CD4-positive, alpha-beta T cell (primary cell): ENCODE measurements at regions not wholly inside any gene's neighbourhood (a gene's known extent, or its start where the extent isn't known, plus 50 kb on each side); places are given as distances from the start of the nearest gene placed in this dataset.

ENCODE experiments used
- ATAC-seq: fragments of 200-7000 bp; cut with Tn5 transposase; one replicate; pipeline ENCODE4 v1.10.0; 2022; ENCODE audit warnings: mild to moderate bottlenecking; ENCODE audit not compliant: poor library complexity
- CTCF ChIA-PET: fragments of 350-600 bp; sonication (Branson Sonifier 250); formaldehyde crosslinking; loops from one replicate; lab custom pipeline; 2021; ENCODE audit warnings: antibody characterized with exemption, inconsistent platforms; lab: Charles Lee
- POLR2A ChIA-PET: fragments of 350-600 bp; sonication (Branson Sonifier 250); formaldehyde crosslinking; loops from one replicate; lab custom pipeline; 2021; ENCODE audit warnings: antibody characterized with exemption, inconsistent platforms; lab: Charles Lee
- DNase-seq, 14 experiments: peaks; one replicate each; pipeline ENCODE4 v3.0.0-alpha.2; 2013 to 2020; ENCODE audit warnings: mixed read lengths in 2 of 14
- H3K27ac ChIP-seq, 2 donors: one replicate each; pipeline versions ENCODE4 v1.5.1 to v1.7.0; 2013; ENCODE audit warnings: low read length in 2 of 2, low read depth in 1 of 2, mild to moderate bottlenecking in 1 of 2
- H3K27me3 ChIP-seq, 2 experiments: 1 replicate in 1 of 2; 2 replicates in 1 of 2; pipeline versions ENCODE4 v1.6.1 to v1.7.0; 2013; ENCODE audit warnings: low read length in 2 of 2, control low read depth in 1 of 2, mild to moderate bottlenecking in 1 of 2, moderate library complexity in 1 of 2; ENCODE audit not compliant: insufficient read depth in 2 of 2, control insufficient read depth in 1 of 2
- H3K36me3 ChIP-seq: one replicate; pipeline ENCODE4 v1.6.1; 2013; ENCODE audit warnings: low read length, control low read depth; ENCODE audit not compliant: insufficient read depth
- H3K4me1 ChIP-seq: one replicate; pipeline ENCODE4 v1.6.1; 2013; ENCODE audit warnings: low read length, control low read depth; ENCODE audit not compliant: insufficient read depth
- H3K4me3 ChIP-seq: one replicate; pipeline ENCODE4 v1.5.1; 2013; ENCODE audit warnings: mild to moderate bottlenecking, low read length, moderate library complexity
- H3K9me3 ChIP-seq, 2 experiments: 1 replicate in 1 of 2; 2 replicates in 1 of 2; pipeline versions ENCODE4 v1.6.1 to v1.7.0; 2013; ENCODE audit warnings: low read length in 2 of 2, mild to moderate bottlenecking in 2 of 2, control low read depth in 1 of 2, moderate library complexity in 1 of 2; ENCODE audit not compliant: control insufficient read depth in 1 of 2, insufficient read depth in 1 of 2
- H3K27ac Mint-ChIP-seq: one replicate; pipeline ENCODE4 v1.8.0; 2020; ENCODE audit warnings: mixed read lengths
- H3K27me3 Mint-ChIP-seq: one replicate; pipeline ENCODE4 v1.8.0; 2021; ENCODE audit warnings: mixed read lengths
- H3K36me3 Mint-ChIP-seq: one replicate; pipeline ENCODE4 v1.8.0; 2021; ENCODE audit warnings: low read depth, mixed read lengths
- H3K4me1 Mint-ChIP-seq: one replicate; pipeline ENCODE4 v1.8.0; 2021; ENCODE audit warnings: low read depth, mixed read lengths
- H3K4me3 Mint-ChIP-seq: one replicate; pipeline ENCODE4 v1.8.0; 2020; ENCODE audit warnings: mild to moderate bottlenecking, mixed read lengths
- H3K9me3 Mint-ChIP-seq: one replicate; pipeline ENCODE4 v1.8.0; 2020; ENCODE audit warnings: mixed read lengths
- CTCF ChIP-seq: fragments of 200-600 bp; IDR thresholded peaks from one replicate; pipeline ENCODE4 v1.8.0; 2022; ENCODE audit warnings: antibody characterized with exemption, mild to moderate bottlenecking
- intact Hi-C, 2 experiments: fragments of 100-400 bp; cut with DNase I in 1 of 2; cut with micrococcal nuclease in 1 of 2; formaldehyde crosslinking; loops; one replicate each; pipeline versions ENCODE4 v1.15.1 to v1.9.0; 2023 to 2025; cut with DNase I, micrococcal nuclease

DNA sequence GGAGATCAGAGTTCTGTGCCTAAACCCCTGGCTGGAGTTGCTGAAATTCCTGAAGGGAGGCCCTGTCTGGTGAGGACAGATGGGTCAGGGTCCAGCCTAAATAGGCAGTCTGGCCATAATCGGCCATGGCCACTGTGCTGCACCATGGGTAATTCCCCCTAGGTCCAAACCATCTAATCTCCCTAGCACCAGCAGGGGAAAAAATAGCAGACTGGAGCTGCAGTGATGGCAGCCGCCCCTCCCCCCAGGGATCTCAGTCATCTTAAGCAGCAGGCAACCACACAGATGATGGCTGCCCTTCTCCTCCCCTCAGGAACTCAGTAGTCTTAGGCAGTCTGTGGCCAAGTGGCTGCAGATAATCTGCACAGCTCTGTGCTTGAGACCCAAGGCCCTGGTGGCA is 68.4 kb upstream of the CD96 start:
- Mint-ChIP-seq H3K27me3 (no peaks in the 10 kb centered on the region), H3K4me1 (no peaks in the 10 kb centered on the region), H3K4me3 (no peak overlapping the region), H3K9me3 (peaks cover 9% of the 10 kb centered on the region), H3K36me3 (no peaks in the 10 kb centered on the region), H3K27ac (no peak overlapping the region)
- ATAC-seq, result no peak
- no peak overlapping the region for H3K4me3 ChIP-seq
- H3K36me3 ChIP-seq, result no peaks in the 10 kb centered on the region
- CTCF ChIA-PET, result no interaction called here
- no peaks in the 10 kb centered on the region for H3K27me3 ChIP-seq
- TF ChIP-seq CTCF, result no peak
- no peak overlapping the region for H3K27ac ChIP-seq
- H3K9me3 ChIP-seq, result peaks cover 0 to 7% of the 10 kb centered on the region in 2 experiments
- H3K4me1 ChIP-seq, result no peaks in the 10 kb centered on the region
- intact Hi-C loops, result no loop called here
- POLR2A ChIA-PET, result no interaction called here
- DNase-seq, result no peak

DNA sequence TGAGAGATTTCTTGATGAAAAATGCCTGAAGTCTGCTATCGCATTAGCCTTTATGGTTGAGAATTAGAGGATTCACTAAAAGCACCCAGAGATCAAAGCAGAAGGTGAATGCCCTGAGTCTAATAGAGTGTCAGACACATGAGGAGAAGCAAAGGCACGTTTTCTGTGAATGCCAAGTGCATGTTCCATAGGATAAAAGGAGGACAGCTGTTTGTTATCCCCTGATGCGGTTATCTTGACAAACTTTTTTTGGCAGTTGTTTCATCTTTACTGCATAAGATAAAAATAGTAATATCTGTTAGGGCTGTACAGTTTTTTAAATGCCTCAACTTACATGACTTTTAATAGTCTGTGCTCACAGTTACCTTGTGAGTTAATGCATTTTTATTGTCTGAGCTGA is 65.3 kb upstream of the CD96 start:
- ChIA-PET POLR2A (no interaction called here), CTCF (interaction anchor here (1.7 kb wide), 1 partner anchor 10 kb away, joined by 3 read pairs; no protein-coding TSS in a partner anchor)
- no peak overlapping the region for H3K4me3 ChIP-seq
- intact Hi-C loops, result no loop called here
- no peaks in the 10 kb centered on the region for H3K4me1 ChIP-seq
- Mint-ChIP-seq H3K27me3 (no peaks in the 10 kb centered on the region), H3K27ac (no peak overlapping the region), H3K9me3 (peaks cover 4% of the 10 kb centered on the region), H3K4me3 (no peak overlapping the region), H3K4me1 (no peaks in the 10 kb centered on the region), H3K36me3 (no peaks in the 10 kb centered on the region)
- H3K9me3 ChIP-seq, result peaks cover 0 to 14% of the 10 kb centered on the region in 2 experiments
- H3K27ac ChIP-seq, result no peak overlapping the region
- ATAC-seq (no peak), DNase-seq (no peak)
- H3K27me3 ChIP-seq, result no peaks in the 10 kb centered on the region
- no peak for TF ChIP-seq CTCF
- H3K36me3 ChIP-seq, result no peaks in the 10 kb centered on the region

DNA sequence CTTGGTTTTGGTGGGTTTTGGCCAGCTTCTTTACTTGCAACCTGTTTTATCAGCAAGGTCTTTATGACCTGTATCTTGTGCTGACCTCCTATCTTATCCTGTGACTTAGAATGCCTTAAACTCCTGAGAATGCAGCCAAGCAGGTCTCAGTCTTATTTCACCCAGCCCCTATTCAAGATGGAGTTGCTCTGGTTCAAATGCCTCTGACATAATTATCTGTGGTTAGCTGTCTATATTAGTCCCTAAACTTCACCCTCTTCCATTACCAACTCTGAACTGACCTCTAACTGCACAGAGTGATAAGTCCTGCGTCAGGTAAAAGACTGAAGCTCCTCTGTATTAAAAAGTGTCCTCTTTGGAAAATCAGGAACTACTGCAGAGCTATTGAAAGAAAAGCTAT is 61.9 kb upstream of the CD96 start:
- no peak for TF ChIP-seq CTCF

More for the DNA sequence above, 61.9 kb upstream of the CD96 start:
- POLR2A ChIA-PET, result no interaction called here
- DNase-seq, result no peak
- H3K27ac Mint-ChIP-seq, result no peak overlapping the region
- no peaks in the 10 kb centered on the region for H3K36me3 Mint-ChIP-seq
- ATAC-seq, result no peak
- no peaks in the 10 kb centered on the region for H3K27me3 Mint-ChIP-seq
- H3K9me3 Mint-ChIP-seq, result no peaks in the 10 kb centered on the region
- H3K36me3 ChIP-seq, result no peaks in the 10 kb centered on the region
- no peaks in the 10 kb centered on the region for H3K4me1 ChIP-seq
- H3K27ac ChIP-seq, result no peak overlapping the region
- H3K9me3 ChIP-seq, result peaks cover 0 to 8% of the 10 kb centered on the region in 2 experiments
- no peak overlapping the region for H3K4me3 Mint-ChIP-seq
- H3K27me3 ChIP-seq, result no peaks in the 10 kb centered on the region
- CTCF ChIA-PET, result no interaction called here
- no peaks in the 10 kb centered on the region for H3K4me1 Mint-ChIP-seq
- intact Hi-C loops, result no loop called here
- no peak overlapping the region for H3K4me3 ChIP-seq
